GM21360 (cell line): ENCODE measurements at regions not wholly inside any gene's neighbourhood (a gene's known extent, or its start where the extent isn't known, plus 50 kb on each side); places are given as distances from the start of the nearest gene placed in this dataset.

Experiments
- ATAC-seq: cut with Tn5 transposase; IDR thresholded peaks from one replicate; pipeline ENCODE4 v1.9.1; 2021; ENCODE audit warnings: mild to moderate bottlenecking, moderate library complexity; ENCODE audit not compliant: unreplicated experiment

- no peak for ATAC-seq
These were observed 121.3 kb downstream of the SEC16B start for GRCh38 chr1:177848577-177848976.

GRCh38 chr1:177847843-177848242 is 122.0 kb downstream of the SEC16B start:
- ATAC-seq: no peak

GRCh38 chr1:177838907-177839485 is 130.9 kb downstream of the SEC16B start:
- ATAC-seq: no peak

- ATAC-seq: no peak
These were observed 136.2 kb downstream of the SEC16B start for GRCh38 chr1:177833631-177834030.

- no peak for ATAC-seq
These were observed 139.2 kb downstream of the SEC16B start for GRCh38 chr1:177830531-177831135.

- ATAC-seq: no peak
These were observed 144.5 kb downstream of the SEC16B start for GRCh38 chr1:177825276-177825901.

GRCh38 chr1:177824508-177824982 is 145.3 kb downstream of the SEC16B start:
- no peak for ATAC-seq

GRCh38 chr1:177820213-177820612 is 149.6 kb downstream of the SEC16B start:
- no peak for ATAC-seq

- no peak for ATAC-seq
These were observed 151.7 kb downstream of the SEC16B start for GRCh38 chr1:177817937-177818875.

- ATAC-seq: no peak
These were observed 157.2 kb downstream of the SEC16B start for GRCh38 chr1:177812650-177813049.

- no peak for ATAC-seq
These were observed 157.7 kb downstream of the SEC16B start for GRCh38 chr1:177812144-177812543.

GRCh38 chr1:177811429-177811828 is 158.4 kb downstream of the SEC16B start:
- ATAC-seq: no peak

GRCh38 chr1:177809819-177810218 is 160.0 kb downstream of the SEC16B start:
- no peak for ATAC-seq

- ATAC-seq: no peak
These were observed 167.6 kb downstream of the SEC16B start for GRCh38 chr1:177802304-177802703.

- ATAC-seq: no peak
These were observed 168.1 kb downstream of the SEC16B start for GRCh38 chr1:177801790-177802189.

- ATAC-seq: no peak
These were observed 169.3 kb downstream of the SEC16B start for GRCh38 chr1:177800400-177801088.

GRCh38 chr1:177799746-177800145 is 170.1 kb downstream of the SEC16B start:
- no peak for ATAC-seq

- no peak for ATAC-seq
These were observed 171.2 kb downstream of the SEC16B start for GRCh38 chr1:177798614-177799013.

- ATAC-seq: no peak
These were observed 173.3 kb downstream of the SEC16B start for GRCh38 chr1:177796561-177796960.

- ATAC-seq: no peak
These were observed 175.4 kb downstream of the SEC16B start for GRCh38 chr1:177794376-177794991.
